HAP-1 (cell line): ENCODE measurements at regions not wholly inside any gene's neighbourhood (a gene's known extent, or its start where the extent isn't known, plus 50 kb on each side); places are given as distances from the start of the nearest gene placed in this dataset.
"Not testable (repeated sequence)": the region's sequence is repeated elsewhere in the genome, so short reads cannot be mapped to it uniquely, and the experiment has no call there.

ENCODE experiments used
- DNase-seq, 2 experiments: peaks; one replicate each; pipeline ENCODE4 v3.0.0-alpha.2; 2016 to 2020; ENCODE audit warnings: low spot score in 2 of 2
- H3K27me3 ChIP-seq: fragments of 250-450 bp; sonication (Bioruptor Pico); 2 replicates; pipeline ENCODE4 v1.5.1; 2020; ENCODE audit warnings: low read depth, mild to moderate bottlenecking, moderate library complexity
- H3K36me3 ChIP-seq: fragments of 250-450 bp; sonication (Bioruptor Pico); replicated peaks from 2 replicates; pipeline ENCODE4 v1.5.1; 2020; ENCODE audit warnings: mild to moderate bottlenecking
- H3K4me1 ChIP-seq: fragments of 250-450 bp; sonication (Bioruptor Pico); 2 replicates; pipeline ENCODE4 v1.5.1; 2020; ENCODE audit warnings: mild to moderate bottlenecking
- H3K4me3 ChIP-seq: fragments of 250-450 bp; sonication (Bioruptor Pico); 2 replicates; pipeline ENCODE4 v1.5.1; 2020; ENCODE audit warnings: mild to moderate bottlenecking, moderate library complexity
- H3K9me3 ChIP-seq: fragments of 250-450 bp; sonication (Bioruptor Pico); 2 replicates; pipeline ENCODE4 v1.5.1; 2020; ENCODE audit warnings: mild to moderate bottlenecking, moderate library complexity
- in situ Hi-C: fragments of 300-500 bp; cut with MboI; formaldehyde crosslinking; loops from 3 replicates; pipeline ENCODE4 v1.14.3; 2020; ENCODE audit warnings: low sequenced_read_pairs, inconsistent platforms, mixed read lengths

- Histone ChIP-seq H3K4me1 (peaks cover 15% of the 10 kb centered on the region), H3K9me3 (no peaks in the 10 kb centered on the region), H3K4me3 (no peak overlapping the region), H3K36me3 (no peaks in the 10 kb centered on the region), H3K27me3 (no peaks in the 10 kb centered on the region)
- no peak for DNase-seq
- in situ Hi-C loops: no loop called here
Measured at GRCh38 chr2:167859676-167860075, 387.7 kb downstream of the STK39 start.

- no peaks in the 10 kb centered on the region for H3K36me3 ChIP-seq
- H3K27me3 ChIP-seq: 0 out of 2 replicates have a peak, but pooled peaks cover 4% of the 10 kb centered on the region
- H3K4me3 ChIP-seq: no peak overlapping the region
- in situ Hi-C loops: no loop called here
- DNase-seq: no peak
- H3K9me3 ChIP-seq: no peaks in the 10 kb centered on the region
- peaks cover 6% of the 10 kb centered on the region for H3K4me1 ChIP-seq
Measured at GRCh38 chr2:167858086-167858485, 389.3 kb downstream of the STK39 start.

GRCh38 chr2:167857416-167857815 lies 390.0 kb downstream of the STK39 start:
- H3K27me3 ChIP-seq: 0 out of 2 replicates have a peak, but pooled peaks cover 6% of the 10 kb centered on the region
- in situ Hi-C loops: no loop called here
- no peaks in the 10 kb centered on the region for H3K9me3 ChIP-seq
- H3K4me3 ChIP-seq: no peak overlapping the region
- H3K36me3 ChIP-seq: no peaks in the 10 kb centered on the region
- no peaks in the 10 kb centered on the region; the same call in 1 of the 2 replicates for H3K4me1 ChIP-seq
- no peak for DNase-seq

GRCh38 chr2:167856190-167856589 lies 391.2 kb downstream of the STK39 start:
- no peaks in the 10 kb centered on the region for H3K4me1 ChIP-seq
- H3K9me3 ChIP-seq: no peaks in the 10 kb centered on the region
- no peaks in the 10 kb centered on the region for H3K36me3 ChIP-seq
- H3K4me3 ChIP-seq: no peak overlapping the region
- no peak for DNase-seq
- 0 out of 2 replicates have a peak, but pooled peaks cover 6% of the 10 kb centered on the region for H3K27me3 ChIP-seq
- in situ Hi-C loops: no loop called here

- in situ Hi-C loops: no loop called here
- H3K9me3 ChIP-seq: no peaks in the 10 kb centered on the region
- H3K27me3 ChIP-seq: 0 out of 2 replicates have a peak, but pooled peaks cover 6% of the 10 kb centered on the region
- no peak overlapping the region for H3K4me3 ChIP-seq
- no peaks in the 10 kb centered on the region for H3K4me1 ChIP-seq
- DNase-seq: no peak
- H3K36me3 ChIP-seq: no peaks in the 10 kb centered on the region
Measured at GRCh38 chr2:167855211-167855610, 392.2 kb downstream of the STK39 start.

- H3K4me1 ChIP-seq: no peaks in the 10 kb centered on the region
- 0 out of 2 replicates have a peak, but pooled peaks cover 6% of the 10 kb centered on the region for H3K27me3 ChIP-seq
- in situ Hi-C loops: no loop called here
- H3K36me3 ChIP-seq: no peaks in the 10 kb centered on the region
- no peak for DNase-seq
- H3K9me3 ChIP-seq: no peaks in the 10 kb centered on the region
- no peak overlapping the region for H3K4me3 ChIP-seq
Measured at GRCh38 chr2:167853717-167854116, 393.7 kb downstream of the STK39 start.

- Histone ChIP-seq H3K36me3 (no peaks in the 10 kb centered on the region), H3K4me3 (no peak overlapping the region), H3K9me3 (no peaks in the 10 kb centered on the region), H3K27me3 (0 out of 2 replicates have a peak, but pooled peaks cover 6% of the 10 kb centered on the region), H3K4me1 (no peaks in the 10 kb centered on the region)
- no peak for DNase-seq
- in situ Hi-C loops: no loop called here
Measured at GRCh38 chr2:167851876-167852275, 395.5 kb downstream of the STK39 start.

- in situ Hi-C loops: no loop called here
- Histone ChIP-seq H3K4me1 (no peaks in the 10 kb centered on the region), H3K36me3 (no peaks in the 10 kb centered on the region), H3K27me3 (0 out of 2 replicates have a peak, but pooled peaks cover 6% of the 10 kb centered on the region), H3K9me3 (no peaks in the 10 kb centered on the region), H3K4me3 (no peak overlapping the region)
- no peak for DNase-seq
Measured at GRCh38 chr2:167851323-167851860, 396.0 kb downstream of the STK39 start.

- in situ Hi-C loops: no loop called here
- Histone ChIP-seq H3K9me3 (no peaks in the 10 kb centered on the region), H3K4me1 (peaks cover 6% of the 10 kb centered on the region), H3K4me3 (no peak overlapping the region), H3K27me3 (no peaks in the 10 kb centered on the region), H3K36me3 (no peaks in the 10 kb centered on the region)
- DNase-seq: peak in 1 of 2 experiments; percentile 78
Measured at GRCh38 chr2:167844714-167845530, 402.5 kb downstream of the STK39 start.

- H3K36me3 ChIP-seq: no peaks in the 10 kb centered on the region
- no peak overlapping the region for H3K4me3 ChIP-seq
- in situ Hi-C loops: no loop called here
- DNase-seq: no peak
- no peaks in the 10 kb centered on the region for H3K9me3 ChIP-seq
- H3K27me3 ChIP-seq: no peaks in the 10 kb centered on the region
- H3K4me1 ChIP-seq: peaks cover 6% of the 10 kb centered on the region
Measured at GRCh38 chr2:167843657-167844056, 403.7 kb downstream of the STK39 start.

GRCh38 chr2:167843217-167843616 lies 404.2 kb downstream of the STK39 start:
- H3K4me1 ChIP-seq: peaks cover 6% of the 10 kb centered on the region
- in situ Hi-C loops: no loop called here
- no peaks in the 10 kb centered on the region for H3K27me3 ChIP-seq
- H3K36me3 ChIP-seq: no peaks in the 10 kb centered on the region
- H3K9me3 ChIP-seq: no peaks in the 10 kb centered on the region
- no peak for DNase-seq
- no peak overlapping the region for H3K4me3 ChIP-seq

GRCh38 chr2:167842047-167842446 lies 405.3 kb downstream of the STK39 start:
- H3K36me3 ChIP-seq: no peaks in the 10 kb centered on the region
- in situ Hi-C loops: no loop called here
- no peak overlapping the region for H3K4me3 ChIP-seq
- DNase-seq: no peak
- peaks cover 6% of the 10 kb centered on the region for H3K4me1 ChIP-seq
- no peaks in the 10 kb centered on the region for H3K9me3 ChIP-seq
- H3K27me3 ChIP-seq: no peaks in the 10 kb centered on the region

- H3K4me1 ChIP-seq, H3K36me3 ChIP-seq, in situ Hi-C loops, H3K9me3 ChIP-seq, H3K27me3 ChIP-seq, DNase-seq, H3K4me3 ChIP-seq: not testable (repeated sequence)
Measured at GRCh38 chr2:167835290-167835689, 412.1 kb downstream of the STK39 start.

GRCh38 chr2:167834707-167835106 lies 412.7 kb downstream of the STK39 start:
- H3K27me3 ChIP-seq: no peaks in the 10 kb centered on the region
- no peak for DNase-seq
- in situ Hi-C loops: no loop called here
- no peaks in the 10 kb centered on the region for H3K9me3 ChIP-seq
- no peaks in the 10 kb centered on the region for H3K36me3 ChIP-seq
- H3K4me3 ChIP-seq: no peak overlapping the region
- no peaks in the 10 kb centered on the region for H3K4me1 ChIP-seq
